ENCODE measurements at regions not wholly inside any gene's neighbourhood (a gene's known extent, or its start where the extent isn't known, plus 50 kb on each side); places are given as distances from the start of the nearest gene placed in this dataset.

- H3K36me3 Mint-ChIP-seq (ENCODE audit: insufficient read depth, unreplicated experiment) = no peaks in the 10 kb centered on the region
- BruUV-seq (replicated peaks) = no TSS peak
- no peaks in the 10 kb centered on the region for H3K4me1 Mint-ChIP-seq (ENCODE audit: low read depth, unreplicated experiment)
- no peak for DNase-seq
- H3K4me3 Mint-ChIP-seq (ENCODE audit: low read depth, unreplicated experiment) = no peak overlapping the region
- TF ChIP-seq CTCF (IDR thresholded peaks at IDR 0.05; ENCODE audit: unreplicated experiment) = no peak
- CTCF ChIA-PET = no interaction called here
- intact Hi-C loops (cut with micrococcal nuclease; ENCODE audit: unreplicated experiment) = no loop called here
- no peak overlapping the region for H3K27ac Mint-ChIP-seq (ENCODE audit: unreplicated experiment)
- H3K27me3 Mint-ChIP-seq (ENCODE audit: unreplicated experiment) = no peaks in the 10 kb centered on the region
- H3K9me3 Mint-ChIP-seq (ENCODE audit: low read depth, unreplicated experiment) = peaks cover 1% of the 10 kb centered on the region
Measured at GRCh38 chr5:118551716-118552115, 436.6 kb downstream of the DTWD2 start.

DNA sequence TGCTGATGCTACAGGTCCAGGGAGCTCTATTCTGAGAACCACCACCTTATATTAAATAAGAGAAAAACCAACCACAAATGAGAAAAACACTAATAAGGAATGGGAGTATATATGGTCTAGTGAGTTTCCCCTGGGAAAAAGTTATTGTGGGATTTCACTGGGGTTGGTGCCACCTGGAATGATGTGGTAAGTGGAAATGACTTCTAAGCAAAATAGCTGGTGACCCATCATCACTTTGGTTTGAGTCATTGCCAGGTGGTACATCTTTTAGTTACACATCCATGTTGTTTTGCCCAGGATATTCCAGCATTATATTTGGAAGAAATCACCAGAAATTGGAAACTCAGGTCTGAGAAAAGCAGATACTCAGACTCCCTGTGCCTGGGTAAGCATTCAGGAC is 437.3 kb downstream of the DTWD2 start:
- intact Hi-C loops (cut with micrococcal nuclease; ENCODE audit: unreplicated experiment) = no loop called here
- H3K27ac Mint-ChIP-seq (ENCODE audit: unreplicated experiment) = no peak overlapping the region
- no peaks in the 10 kb centered on the region for H3K36me3 Mint-ChIP-seq (ENCODE audit: insufficient read depth, unreplicated experiment)
- BruUV-seq (replicated peaks) = no TSS peak
- H3K9me3 Mint-ChIP-seq (ENCODE audit: low read depth, unreplicated experiment) = no peaks in the 10 kb centered on the region
- no peaks in the 10 kb centered on the region for H3K4me1 Mint-ChIP-seq (ENCODE audit: low read depth, unreplicated experiment)
- H3K27me3 Mint-ChIP-seq (ENCODE audit: unreplicated experiment) = no peaks in the 10 kb centered on the region
- TF ChIP-seq CTCF (IDR thresholded peaks at IDR 0.05; ENCODE audit: unreplicated experiment) = no peak
- DNase-seq = no peak
- no peak overlapping the region for H3K4me3 Mint-ChIP-seq (ENCODE audit: low read depth, unreplicated experiment)
- CTCF ChIA-PET = no interaction called here

DNA sequence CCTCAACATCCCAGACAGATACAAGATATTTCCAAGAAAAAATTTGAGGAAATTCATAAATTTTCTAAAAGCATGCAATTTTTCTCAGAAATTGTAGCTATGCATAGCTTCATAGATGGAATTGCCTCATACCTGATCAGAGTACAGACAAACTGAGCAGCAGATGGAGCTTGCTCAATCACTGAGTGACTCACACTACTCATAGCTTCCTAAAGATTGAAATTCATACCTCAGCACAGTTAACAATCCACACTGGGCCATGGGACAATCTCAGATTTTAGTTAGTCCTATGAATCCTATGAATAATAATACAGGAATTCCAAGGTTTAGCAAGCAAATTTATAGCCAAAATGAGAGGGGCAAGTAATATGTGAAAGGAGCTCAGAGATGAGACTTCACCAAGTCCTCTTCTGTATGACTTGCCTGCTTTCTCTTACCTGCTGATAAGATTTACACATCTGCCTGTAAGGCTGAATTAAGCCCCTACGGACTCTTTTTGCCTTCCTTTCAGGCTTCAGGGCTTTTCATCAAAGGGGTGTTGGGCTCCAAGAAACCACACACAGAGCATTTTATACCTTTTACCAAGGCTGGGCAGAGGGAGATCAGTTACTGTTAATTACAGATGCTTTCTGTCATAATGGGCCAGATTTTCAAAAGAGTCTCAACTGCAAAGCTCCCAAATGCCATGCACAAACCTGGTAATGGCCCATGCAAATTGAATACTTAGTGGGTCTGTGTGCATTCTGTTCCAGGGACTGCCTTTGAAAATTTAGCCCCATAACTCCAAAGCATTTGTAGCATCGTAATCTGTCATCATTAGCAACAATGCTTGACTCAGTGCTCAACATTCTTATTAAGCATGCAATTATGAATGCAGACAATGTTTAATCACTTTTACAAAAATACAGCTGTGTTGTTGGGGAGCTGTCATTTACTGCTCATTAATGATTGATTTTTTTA is 439.3 kb downstream of the DTWD2 start:
- Mint-ChIP-seq H3K36me3 (ENCODE audit: insufficient read depth, unreplicated experiment) (no peaks in the 10 kb centered on the region), H3K27ac (ENCODE audit: unreplicated experiment) (no peak overlapping the region), H3K4me1 (ENCODE audit: low read depth, unreplicated experiment) (no peaks in the 10 kb centered on the region), H3K4me3 (ENCODE audit: low read depth, unreplicated experiment) (no peak overlapping the region), H3K9me3 (ENCODE audit: low read depth, unreplicated experiment) (peaks cover 6% of the 10 kb centered on the region), H3K27me3 (ENCODE audit: unreplicated experiment) (no peaks in the 10 kb centered on the region)
- intact Hi-C loops (cut with micrococcal nuclease; ENCODE audit: unreplicated experiment) = no loop called here
- CTCF ChIA-PET = no interaction called here
- no peak for TF ChIP-seq CTCF (IDR thresholded peaks at IDR 0.05; ENCODE audit: unreplicated experiment)
- no peak for DNase-seq
- BruUV-seq (replicated peaks) = no TSS peak

DNA sequence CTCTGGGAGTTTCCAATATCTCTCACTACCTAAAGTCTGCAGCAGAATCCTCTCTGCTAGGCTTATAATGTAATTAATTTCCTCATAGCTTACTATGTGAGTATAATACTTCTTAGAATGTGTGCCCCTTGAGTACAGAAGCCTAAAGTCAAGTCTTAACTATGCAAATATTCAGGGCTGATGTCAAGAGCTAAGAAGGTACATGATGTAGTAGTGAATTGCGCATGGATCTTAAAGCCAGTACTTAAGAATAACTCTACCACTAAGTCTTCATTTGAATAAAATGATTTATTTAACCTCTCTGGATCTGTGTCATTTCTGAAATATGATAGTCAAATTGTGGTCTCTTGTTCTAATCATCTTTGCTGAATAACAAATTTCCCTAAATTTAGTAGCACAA is 442.9 kb downstream of the DTWD2 start:
- no peaks in the 10 kb centered on the region for H3K36me3 Mint-ChIP-seq (ENCODE audit: insufficient read depth, unreplicated experiment)
- no peak for TF ChIP-seq CTCF (IDR thresholded peaks at IDR 0.05; ENCODE audit: unreplicated experiment)
- CTCF ChIA-PET = no interaction called here
- H3K4me3 Mint-ChIP-seq (ENCODE audit: low read depth, unreplicated experiment) = no peak overlapping the region
- intact Hi-C loops (cut with micrococcal nuclease; ENCODE audit: unreplicated experiment) = no loop called here
- no peaks in the 10 kb centered on the region for H3K27me3 Mint-ChIP-seq (ENCODE audit: unreplicated experiment)
- H3K4me1 Mint-ChIP-seq (ENCODE audit: low read depth, unreplicated experiment) = no peaks in the 10 kb centered on the region
- BruUV-seq (replicated peaks) = no TSS peak
- no peak overlapping the region for H3K27ac Mint-ChIP-seq (ENCODE audit: unreplicated experiment)
- H3K9me3 Mint-ChIP-seq (ENCODE audit: low read depth, unreplicated experiment) = peaks cover 6% of the 10 kb centered on the region
- DNase-seq = no peak
